Activated CD8-positive, alpha-beta memory T cell treated with anti-CD3 and anti-CD28 coated beads, Interleukin-2, amount 50 U/mL, for 4 hours (primary cell): ENCODE measurements at regions not wholly inside any gene's neighbourhood (a gene's known extent, or its start where the extent isn't known, plus 50 kb on each side); places are given as distances from the start of the nearest gene placed in this dataset.

ENCODE experiments used
- DNase-seq: peaks from one replicate; pipeline ENCODE4 v3.0.0-alpha.2; 2020

- DNase-seq = no peak
Measured at GRCh38 chr17:73960469-73960868, 243.0 kb upstream of the RPL38 start.

DNA sequence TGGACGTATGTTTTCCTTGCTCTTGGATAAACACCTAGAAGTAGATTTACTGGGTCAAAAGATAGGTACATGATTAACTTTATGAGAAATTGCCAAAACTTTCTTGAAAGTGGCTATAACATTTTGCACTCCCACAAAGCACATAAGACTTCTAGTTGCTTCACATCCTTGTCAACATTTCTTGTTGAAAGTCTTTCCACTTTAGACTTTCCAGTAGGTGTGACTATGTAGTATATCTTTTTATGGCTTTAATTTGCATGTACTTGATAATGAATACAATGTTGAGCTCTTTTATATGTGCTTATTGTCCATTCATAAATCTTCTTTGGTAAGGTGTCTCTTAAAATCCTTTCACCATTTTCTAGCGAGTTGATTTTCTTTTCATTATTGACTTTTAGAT is 241.2 kb upstream of the RPL38 start:
- no peak for DNase-seq

GRCh38 chr17:73968680-73969079 is 234.8 kb upstream of the RPL38 start:
- no peak for DNase-seq

GRCh38 chr17:73969956-73970355 is 233.5 kb upstream of the RPL38 start:
- DNase-seq = no peak

GRCh38 chr17:73971127-73971526 is 232.4 kb upstream of the RPL38 start:
- no peak for DNase-seq

DNA sequence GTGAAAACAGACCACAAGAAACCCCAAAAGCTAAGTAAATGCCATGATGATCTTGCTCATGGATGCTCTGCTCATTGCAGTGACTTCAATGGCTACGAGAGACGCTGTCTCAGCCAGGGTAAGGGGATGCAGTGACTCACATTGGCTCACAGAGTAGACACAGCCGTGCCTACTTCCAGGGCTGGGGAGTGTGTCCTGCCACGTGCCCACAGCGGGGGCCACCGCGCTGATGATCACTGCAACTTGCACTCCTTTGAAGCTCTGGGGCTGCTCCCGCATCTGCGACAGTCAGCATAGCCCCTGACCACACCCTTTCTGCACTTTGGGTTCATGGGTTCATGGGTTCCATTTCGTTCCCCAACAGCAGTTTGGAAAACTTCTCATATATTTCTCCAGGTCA is 231.4 kb upstream of the RPL38 start:
- no peak for DNase-seq

DNA sequence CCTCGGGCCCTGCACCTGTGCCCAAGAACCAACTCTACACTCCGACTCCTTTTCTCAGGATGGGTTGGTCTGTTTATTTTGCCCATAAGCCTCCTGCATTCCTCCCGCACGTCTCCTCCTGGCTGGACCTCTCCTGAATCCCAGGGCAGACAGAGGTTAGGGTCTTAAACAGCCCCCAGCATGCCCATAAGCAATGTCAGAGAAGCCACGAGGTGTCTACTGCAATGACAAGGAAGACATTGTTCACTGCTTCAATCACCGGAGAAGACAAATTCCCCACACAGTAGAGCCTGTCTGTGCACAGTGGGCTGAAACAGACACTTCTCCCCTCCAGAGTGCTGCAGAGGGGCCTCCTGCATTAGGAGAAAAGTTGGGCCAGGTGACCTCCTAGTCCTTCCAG is 230.6 kb upstream of the RPL38 start:
- DNase-seq = no peak

DNA sequence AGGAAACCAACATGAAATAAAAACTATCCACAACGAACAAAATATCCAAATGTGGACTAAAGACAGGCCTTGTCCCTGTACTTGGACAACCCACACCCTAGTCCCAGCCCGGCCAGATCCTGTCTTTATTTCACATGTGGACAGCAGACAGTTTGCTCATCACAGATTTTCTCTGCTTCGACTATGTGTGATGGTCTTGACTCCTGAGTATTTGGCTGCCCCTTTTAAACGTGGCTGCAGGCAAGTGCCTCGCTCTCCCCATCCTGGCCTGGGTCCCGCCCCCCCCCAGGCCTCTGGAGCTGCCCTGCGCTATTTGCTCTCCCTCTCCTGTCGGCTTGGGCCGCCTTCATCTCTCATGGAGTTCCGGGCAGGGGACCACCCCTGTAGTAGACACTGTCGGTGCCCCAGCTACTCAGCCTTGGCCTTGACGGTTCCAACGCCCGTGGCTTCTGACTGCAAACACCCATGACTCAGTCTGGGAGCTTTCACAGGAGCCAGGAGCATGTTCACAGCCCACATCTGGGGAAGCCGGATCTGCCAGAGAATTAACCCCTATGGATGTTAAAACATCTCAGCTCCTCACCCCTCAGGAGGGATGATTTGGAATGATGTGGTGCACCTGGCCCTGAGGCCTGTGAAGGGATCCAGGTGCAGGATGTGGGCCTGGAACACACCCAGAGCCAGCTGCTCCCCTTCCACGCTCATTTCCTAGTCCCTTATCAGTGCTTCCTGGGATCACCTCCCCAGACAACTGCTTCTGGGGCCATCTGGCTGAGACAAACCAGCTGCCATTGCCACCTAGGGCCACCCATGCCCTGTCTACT is 229.7 kb upstream of the RPL38 start:
- DNase-seq = no peak

GRCh38 chr17:73974536-73974935 is 228.9 kb upstream of the RPL38 start:
- DNase-seq = no peak

- DNase-seq = no peak
Measured at GRCh38 chr17:73976147-73976546, 227.3 kb upstream of the RPL38 start.

DNA sequence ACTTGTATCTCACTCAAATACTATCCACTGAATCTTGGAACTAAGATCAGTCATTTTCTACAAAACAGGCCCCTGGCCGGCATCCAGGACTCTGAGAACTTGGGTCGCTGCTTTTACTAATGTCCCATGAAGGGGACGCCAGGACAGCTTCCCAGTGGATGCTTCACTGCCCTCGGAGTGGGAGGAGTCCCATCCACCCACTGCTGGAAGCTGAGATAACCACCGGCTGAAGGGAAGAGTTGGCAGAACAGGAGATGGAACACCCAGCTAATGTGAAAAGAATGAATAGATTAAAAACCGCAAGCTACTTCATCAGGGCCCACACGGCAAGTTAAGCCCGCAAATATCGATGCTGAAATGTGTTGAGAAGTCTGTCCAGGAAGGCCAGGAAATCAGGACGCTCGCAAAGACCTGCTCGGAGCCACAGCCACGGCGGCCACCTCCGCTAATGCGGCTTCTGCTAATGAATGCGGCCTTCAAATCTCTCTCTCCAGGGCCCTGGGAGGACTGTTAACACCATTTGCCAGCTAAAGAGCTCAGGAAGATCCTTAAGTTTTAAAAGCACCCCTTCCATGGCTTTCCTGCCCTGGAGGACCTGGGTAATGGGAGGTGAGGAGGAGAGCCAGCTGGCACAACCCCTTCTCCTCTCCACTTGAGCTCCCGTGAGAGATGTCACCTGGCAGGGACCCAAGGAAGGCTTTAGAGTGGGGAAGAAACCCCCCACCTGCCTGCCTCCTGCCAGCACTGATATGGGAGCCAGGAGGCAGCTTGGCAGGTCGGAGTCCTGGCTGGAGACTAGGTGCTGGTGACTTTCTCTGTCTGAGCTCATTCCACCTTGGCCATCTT is 226.6 kb upstream of the RPL38 start:
- no peak for DNase-seq

DNA sequence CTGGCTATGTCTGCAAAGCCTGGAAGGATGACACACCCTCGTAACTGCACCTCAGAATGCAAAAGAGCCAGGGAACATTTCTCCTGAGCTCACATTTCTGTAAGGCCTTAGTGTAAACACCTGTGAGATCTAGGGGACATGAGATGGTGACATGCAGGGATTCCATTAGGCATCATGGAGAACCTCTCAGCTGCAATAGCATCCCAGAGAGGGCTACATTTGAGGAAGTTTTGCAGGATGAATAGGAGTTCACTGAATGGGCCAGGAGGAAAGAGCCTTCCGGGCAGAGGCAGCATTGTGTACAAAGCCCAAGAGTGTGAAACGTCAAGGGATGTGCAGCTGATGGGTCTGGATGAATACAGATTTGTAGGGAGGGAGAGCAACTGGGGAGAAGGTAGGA is 223.0 kb upstream of the RPL38 start:
- DNase-seq = no peak

- no peak for DNase-seq
Measured at GRCh38 chr17:73982871-73983270, 220.6 kb upstream of the RPL38 start.

GRCh38 chr17:73983621-73984400 is 219.7 kb upstream of the RPL38 start:
- DNase-seq = no peak

DNA sequence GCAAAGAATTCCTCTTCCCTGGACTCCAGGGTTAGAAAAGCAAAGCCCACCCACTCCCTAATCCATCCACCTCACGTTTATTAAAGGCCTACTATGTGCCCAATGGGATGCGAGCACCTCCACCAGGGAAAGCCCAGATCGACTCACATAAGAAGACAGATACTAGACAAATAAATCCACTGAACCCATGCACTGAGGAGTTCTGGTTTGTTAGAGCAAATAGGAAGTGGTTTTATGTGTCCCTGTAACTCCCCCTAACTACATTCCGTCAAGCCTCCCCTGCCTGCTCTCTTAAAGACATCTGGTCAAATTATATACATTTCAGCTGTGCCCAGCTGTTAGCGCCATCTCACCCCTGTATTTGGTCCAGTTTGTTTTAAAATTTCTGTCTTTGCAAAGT is 218.5 kb upstream of the RPL38 start:
- DNase-seq = no peak

DNA sequence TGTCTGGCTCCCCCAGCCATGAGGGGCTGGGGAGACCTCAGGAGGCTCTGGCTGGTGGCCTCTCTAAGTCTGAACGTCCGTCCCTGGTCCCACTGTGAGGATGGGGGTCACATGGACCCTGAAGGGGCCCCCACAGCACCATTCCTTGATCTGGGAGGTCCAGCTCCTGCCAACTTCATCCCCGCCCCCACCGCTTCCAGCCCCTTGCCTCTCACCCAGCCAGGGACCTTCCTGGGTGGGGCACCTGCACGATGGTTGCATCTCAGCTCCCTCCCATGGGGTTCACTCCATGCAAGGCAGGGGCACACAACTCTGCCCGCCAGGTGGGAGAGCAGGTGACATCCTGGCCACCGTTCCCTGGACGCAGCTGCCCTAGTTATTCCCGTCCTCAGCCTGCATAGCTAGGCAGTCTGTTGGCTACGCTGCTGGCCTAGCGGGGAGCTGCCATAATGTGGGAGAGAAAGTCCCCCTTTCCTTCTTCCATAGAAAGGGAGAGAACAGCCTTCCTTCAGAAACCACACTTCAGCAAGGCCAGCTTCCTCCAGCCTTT is 217.9 kb upstream of the RPL38 start:
- no peak for DNase-seq

GRCh38 chr17:73986641-73987177 is 216.8 kb upstream of the RPL38 start:
- no peak for DNase-seq

GRCh38 chr17:73987395-73987794 is 216.1 kb upstream of the RPL38 start:
- no peak for DNase-seq

DNA sequence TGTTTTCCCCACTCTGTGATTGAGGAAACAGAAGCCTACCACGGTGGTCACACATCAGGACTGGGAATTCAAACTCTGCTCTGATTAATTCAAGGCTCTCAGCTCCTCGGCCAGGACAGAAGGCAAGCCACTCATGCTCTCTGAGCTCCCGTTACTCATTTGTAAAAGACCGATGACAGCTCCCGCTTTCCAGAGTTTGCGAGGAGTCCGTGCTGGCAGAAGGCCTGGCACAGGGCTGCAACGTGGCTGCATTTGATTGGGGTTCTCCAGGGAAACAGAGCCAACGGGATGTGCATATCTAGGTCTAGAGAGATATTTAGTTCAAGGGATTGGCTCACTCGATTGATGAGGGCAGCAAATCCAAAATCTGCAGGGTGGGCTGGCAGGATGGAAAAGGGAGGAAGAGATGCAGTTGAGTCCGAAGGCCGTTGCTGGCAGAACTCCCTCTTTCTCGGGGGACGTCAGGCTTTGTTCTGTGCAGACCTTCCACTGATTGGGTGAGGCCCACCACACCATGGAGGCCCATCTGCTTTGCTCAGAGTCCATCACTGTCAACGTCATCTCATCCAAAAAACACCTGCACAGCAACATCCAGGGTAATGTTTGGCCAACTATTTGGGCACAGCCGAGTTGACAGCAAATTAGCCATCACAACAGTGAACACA is 215.5 kb upstream of the RPL38 start:
- no peak for DNase-seq

DNA sequence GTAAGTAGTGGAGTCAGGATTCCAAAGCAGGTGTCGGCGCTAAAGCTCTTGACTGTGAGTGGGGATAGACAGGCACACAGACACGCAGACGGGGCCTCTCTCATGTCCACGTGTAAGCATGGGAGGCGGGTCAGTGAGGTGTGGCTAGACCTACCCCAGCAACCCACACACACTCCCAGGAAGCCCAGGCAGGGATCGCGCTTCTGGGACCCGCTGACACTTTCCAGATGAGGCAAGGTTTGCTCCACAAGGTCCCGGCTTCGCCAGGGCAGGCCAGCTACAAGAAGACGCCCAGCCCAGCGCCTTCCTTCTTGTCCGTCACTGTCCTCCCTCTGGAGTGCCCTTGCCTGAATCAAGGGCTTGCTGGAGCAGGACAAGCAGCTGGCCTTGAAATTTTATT is 213.8 kb upstream of the RPL38 start:
- no peak for DNase-seq

GRCh38 chr17:73990290-73990689 is 213.2 kb upstream of the RPL38 start:
- DNase-seq = no peak

DNA sequence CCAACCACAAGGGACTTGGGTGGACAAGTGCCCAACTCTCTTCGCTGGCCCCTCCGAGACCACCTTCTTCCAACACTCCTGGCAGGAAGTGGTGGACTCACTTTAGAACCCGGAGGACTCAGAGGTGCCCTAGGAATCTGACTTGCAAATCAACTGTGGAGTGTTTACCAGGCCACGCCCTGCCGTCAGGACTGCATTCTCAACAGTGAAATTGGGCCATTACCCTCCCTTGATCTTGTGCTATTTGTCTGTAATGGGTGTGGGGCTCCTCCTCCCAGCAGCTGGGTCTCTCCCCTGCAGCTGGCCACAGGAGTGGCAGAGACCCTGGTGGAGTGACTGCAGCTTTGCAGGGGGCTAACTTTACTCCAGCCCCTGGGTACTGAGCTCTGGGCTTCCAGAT is 212.2 kb upstream of the RPL38 start:
- DNase-seq = no peak
